GM12865 (cell line): ENCODE measurements at regions not wholly inside any gene's neighbourhood (a gene's known extent, or its start where the extent isn't known, plus 50 kb on each side); places are given as distances from the start of the nearest gene placed in this dataset.
A peak's percentile ranks its signal among the peaks of the same experiment; 100 is the strongest.

Experiments used
- DNase-seq: peaks from one replicate; pipeline ENCODE4 v3.0.0; 2010; ENCODE audit warnings: low read depth
- H3K4me3 ChIP-seq: 2 replicates; pipeline ENCODE4 v1.5.1; 2011; ENCODE audit warnings: mild to moderate bottlenecking, low read depth, low read length, control low read depth
- CTCF ChIP-seq: IDR thresholded peaks from 2 replicates; pipeline ENCODE4 v1.5.1; 2011; ENCODE audit warnings: low read length, control low read depth, low read depth, inconsistent platforms; ENCODE audit not compliant: insufficient read depth; ENCODE audit errors: missing control alignments

GRCh38 chrX:10087391-10087790 is 69.4 kb upstream of the CLCN4 start:
- no peak for DNase-seq
- no peak overlapping the region for H3K4me3 ChIP-seq
- no peak for TF ChIP-seq CTCF

GRCh38 chrX:10089378-10089795 is 67.4 kb upstream of the CLCN4 start:
- no peak for TF ChIP-seq CTCF
- DNase-seq, result no peak
- no peak overlapping the region for H3K4me3 ChIP-seq

- no peak overlapping the region for H3K4me3 ChIP-seq
- no peak for DNase-seq
- no peak for TF ChIP-seq CTCF
Observed at GRCh38 chrX:10090319-10090718, 66.5 kb upstream of the CLCN4 start.

GRCh38 chrX:10095246-10095645 is 61.5 kb upstream of the CLCN4 start:
- no peak for TF ChIP-seq CTCF
- no peak overlapping the region for H3K4me3 ChIP-seq
- DNase-seq, result no peak

GRCh38 chrX:10095698-10096432 is 60.9 kb upstream of the CLCN4 start:
- TF ChIP-seq CTCF, result no peak
- no peak for DNase-seq
- H3K4me3 ChIP-seq, result no peak overlapping the region

- no peak for TF ChIP-seq CTCF
- DNase-seq, result peak; percentile 72
- H3K4me3 ChIP-seq, result peak overlapping the region; percentile 57
Observed at GRCh38 chrX:10098270-10098713, 58.5 kb upstream of the CLCN4 start.

- H3K4me3 ChIP-seq, result no peak overlapping the region
- no peak for TF ChIP-seq CTCF
- DNase-seq, result no peak
Observed at GRCh38 chrX:10099411-10099810, 57.4 kb upstream of the CLCN4 start.
